ENCODE measurements at regions not wholly inside any gene's neighbourhood (a gene's known extent, or its start where the extent isn't known, plus 50 kb on each side); places are given as distances from the start of the nearest gene placed in this dataset.

GRCh38 chr13:50268500-50268899 is 253.3 kb downstream of the KCNRG start:
- H3K27me3 Mint-ChIP-seq (ENCODE audit: low read depth, unreplicated experiment), result no peaks in the 10 kb centered on the region
- H3K27me3 ChIP-seq (ENCODE audit: insufficient read depth, low read length), result no peaks in the 10 kb centered on the region
- no peaks in the 10 kb centered on the region for H3K36me3 ChIP-seq (ENCODE audit: insufficient read depth, low read length)
- no peak overlapping the region for H3K4me3 ChIP-seq (ENCODE audit: insufficient read depth, low read depth, low read length)
- DNase-seq (ENCODE audit: low read depth) (no peak), FAIRE-seq (no peak)
- no peak overlapping the region for H3K4me3 Mint-ChIP-seq (ENCODE audit: unreplicated experiment)
- TF ChIP-seq CTCF (IDR thresholded peaks at IDR 0.05; ENCODE audit: insufficient read depth, low read depth, low read length) (no peak), EZH2 (IDR thresholded peaks at IDR 0.05; ENCODE audit: insufficient read depth, low read length) (no peak)
- H3K4me2 ChIP-seq (ENCODE audit: low read length), result no peak overlapping the region
- H3K79me2 ChIP-seq (ENCODE audit: insufficient read depth, low read length), result no peaks in the 10 kb centered on the region
- peaks cover 2% of the 10 kb centered on the region for H3K9me3 Mint-ChIP-seq (ENCODE audit: unreplicated experiment)
- H4K20me1 ChIP-seq (ENCODE audit: insufficient read depth, low read length), result no peaks in the 10 kb centered on the region
- H3K27ac ChIP-seq (ENCODE audit: low read depth, low read length), result no peak overlapping the region
- peaks cover 11% of the 10 kb centered on the region for H3K4me1 Mint-ChIP-seq (ENCODE audit: low read depth, unreplicated experiment)
- no peaks in the 10 kb centered on the region for H3K9me3 ChIP-seq (ENCODE audit: insufficient read depth, low read depth, low read length)
- H3K4me1 ChIP-seq (ENCODE audit: insufficient read depth, low read length), result peaks cover 4% of the 10 kb centered on the region
- H3K36me3 Mint-ChIP-seq (ENCODE audit: low read depth, unreplicated experiment), result no peaks in the 10 kb centered on the region
- no peak overlapping the region for H2AFZ ChIP-seq (ENCODE audit: low read depth, low read length)
- H3K27ac Mint-ChIP-seq (ENCODE audit: unreplicated experiment), result no peak overlapping the region
- H3K9ac ChIP-seq (ENCODE audit: low read length), result no peak overlapping the region

GRCh38 chr13:50274181-50274580 is 258.9 kb downstream of the KCNRG start:
- Histone ChIP-seq H3K9ac (ENCODE audit: low read length) (no peak overlapping the region), H3K36me3 (ENCODE audit: insufficient read depth, low read length) (no peaks in the 10 kb centered on the region), H3K27ac (ENCODE audit: low read depth, low read length) (no peak overlapping the region), H3K4me2 (ENCODE audit: low read length) (no peak overlapping the region), H3K4me1 (ENCODE audit: insufficient read depth, low read length) (peaks cover 4% of the 10 kb centered on the region), H4K20me1 (ENCODE audit: insufficient read depth, low read length) (no peaks in the 10 kb centered on the region), H3K27me3 (ENCODE audit: insufficient read depth, low read length) (no peaks in the 10 kb centered on the region), H3K79me2 (ENCODE audit: insufficient read depth, low read length) (no peaks in the 10 kb centered on the region), H3K9me3 (ENCODE audit: insufficient read depth, low read depth, low read length) (no peaks in the 10 kb centered on the region), H3K4me3 (ENCODE audit: insufficient read depth, low read depth, low read length) (no peak overlapping the region), H2AFZ (ENCODE audit: low read depth, low read length) (no peak overlapping the region)
- FAIRE-seq, result no peak
- no peak for TF ChIP-seq EZH2 (IDR thresholded peaks at IDR 0.05; ENCODE audit: insufficient read depth, low read length)
- TF ChIP-seq CTCF (IDR thresholded peaks at IDR 0.05; ENCODE audit: insufficient read depth, low read depth, low read length), result no peak
- peaks cover 16% of the 10 kb centered on the region for H3K4me1 Mint-ChIP-seq (ENCODE audit: low read depth, unreplicated experiment)
- peaks cover 10% of the 10 kb centered on the region for H3K9me3 Mint-ChIP-seq (ENCODE audit: unreplicated experiment)
- no peak overlapping the region for H3K27ac Mint-ChIP-seq (ENCODE audit: unreplicated experiment)
- DNase-seq (ENCODE audit: low read depth), result no peak
- H3K27me3 Mint-ChIP-seq (ENCODE audit: low read depth, unreplicated experiment), result no peaks in the 10 kb centered on the region
- no peaks in the 10 kb centered on the region for H3K36me3 Mint-ChIP-seq (ENCODE audit: low read depth, unreplicated experiment)
- H3K4me3 Mint-ChIP-seq (ENCODE audit: unreplicated experiment), result no peak overlapping the region

- DNase-seq (ENCODE audit: low read depth) (no peak), FAIRE-seq (no peak)
- Mint-ChIP-seq H3K4me1 (ENCODE audit: low read depth, unreplicated experiment) (peaks cover 9% of the 10 kb centered on the region), H3K27me3 (ENCODE audit: low read depth, unreplicated experiment) (no peaks in the 10 kb centered on the region), H3K4me3 (ENCODE audit: unreplicated experiment) (no peak overlapping the region), H3K27ac (ENCODE audit: unreplicated experiment) (no peak overlapping the region), H3K9me3 (ENCODE audit: unreplicated experiment) (peaks cover 10% of the 10 kb centered on the region), H3K36me3 (ENCODE audit: low read depth, unreplicated experiment) (no peaks in the 10 kb centered on the region)
- no peaks in the 10 kb centered on the region for H3K9me3 ChIP-seq (ENCODE audit: insufficient read depth, low read depth, low read length)
- H4K20me1 ChIP-seq (ENCODE audit: insufficient read depth, low read length), result no peaks in the 10 kb centered on the region
- no peaks in the 10 kb centered on the region for H3K4me1 ChIP-seq (ENCODE audit: insufficient read depth, low read length)
- no peak overlapping the region for H3K4me3 ChIP-seq (ENCODE audit: insufficient read depth, low read depth, low read length)
- TF ChIP-seq CTCF (IDR thresholded peaks at IDR 0.05; ENCODE audit: insufficient read depth, low read depth, low read length) (no peak), EZH2 (IDR thresholded peaks at IDR 0.05; ENCODE audit: insufficient read depth, low read length) (no peak)
- H3K79me2 ChIP-seq (ENCODE audit: insufficient read depth, low read length), result no peaks in the 10 kb centered on the region
- H3K4me2 ChIP-seq (ENCODE audit: low read length), result no peak overlapping the region
- no peaks in the 10 kb centered on the region for H3K36me3 ChIP-seq (ENCODE audit: insufficient read depth, low read length)
- no peak overlapping the region for H2AFZ ChIP-seq (ENCODE audit: low read depth, low read length)
- no peak overlapping the region for H3K27ac ChIP-seq (ENCODE audit: low read depth, low read length)
- H3K27me3 ChIP-seq (ENCODE audit: insufficient read depth, low read length), result no peaks in the 10 kb centered on the region
- no peak overlapping the region for H3K9ac ChIP-seq (ENCODE audit: low read length)
Observed at GRCh38 chr13:50275392-50276063, 260.3 kb downstream of the KCNRG start.

All from astrocyte (in vitro differentiated cells and primary cell).